ENCODE measurements at regions not wholly inside any gene's neighbourhood (a gene's known extent, or its start where the extent isn't known, plus 50 kb on each side); places are given as distances from the start of the nearest gene placed in this dataset.

- intact Hi-C loops (cut with micrococcal nuclease): no loop called here
- peaks cover 0 to 4% of the 10 kb centered on the region in 2 donors for H3K9me3 ChIP-seq (replicated peaks in 1 of 2; ENCODE audit: control insufficient read depth in 1 of 2, insufficient read depth in 1 of 2, low read length in 2 of 2)
- peaks cover 4 to 16% (median 12%) of the 10 kb centered on the region in 7 donors for H3K9me3 Mint-ChIP-seq
These were observed 198.0 kb downstream of the HINT1 start for GRCh38 chr5:130966990-130967525.

DNA sequence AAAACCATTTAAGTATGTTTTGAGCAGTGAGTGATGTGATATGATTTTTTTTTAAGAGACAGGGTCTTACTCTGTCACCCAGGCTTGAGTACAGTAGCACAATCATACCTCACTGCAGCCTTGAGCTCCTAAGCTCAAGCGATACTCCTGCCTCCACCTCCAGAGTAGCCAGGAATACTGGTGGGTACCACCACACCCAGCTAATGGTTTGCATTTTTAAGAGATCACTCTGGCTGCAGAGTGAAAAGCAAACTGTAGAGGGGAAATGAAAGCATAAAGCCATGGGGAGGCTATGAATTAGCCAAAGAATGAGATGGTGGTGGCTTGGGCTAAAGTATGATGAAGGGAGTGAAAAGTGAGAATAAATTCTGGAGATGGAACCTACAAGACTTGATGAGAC lies 199.1 kb downstream of the HINT1 start:
- Mint-ChIP-seq H3K36me3 (no peaks in the 10 kb centered on the region), H3K9me3 (peaks cover 0 to 12% (median 6%) of the 10 kb centered on the region in 7 donors), H3K27me3 (ENCODE audit: low read depth in 3 of 3) (peaks cover 0 to 2% (median 0%) of the 10 kb centered on the region in 3 donors), H3K4me3 (no peak overlapping the region), H3K27ac (no peak overlapping the region), H3K4me1 (peaks cover 6% of the 10 kb centered on the region)
- Histone ChIP-seq H3K79me2 (ENCODE audit: insufficient read depth, low read length) (no peaks in the 10 kb centered on the region), H3K27ac (ENCODE audit: low read depth in 1 of 2, low read length in 2 of 2) (no peak overlapping the region), H2AFZ (ENCODE audit: insufficient read depth, low read depth, low read length, poor library complexity, severe bottlenecking) (no peak overlapping the region), H3K27me3 (ENCODE audit: control insufficient read depth in 2 of 2, insufficient read depth in 2 of 2, low read length in 2 of 2) (no peaks in the 10 kb centered on the region), H3K4me3 (replicated peaks in 1 of 3; ENCODE audit: low read depth in 2 of 3, low read length in 3 of 3) (no peak overlapping the region), H3K4me1 (ENCODE audit: control insufficient read depth in 1 of 2, insufficient read depth in 2 of 2, low read length in 2 of 2) (peaks cover 2 to 10% of the 10 kb centered on the region in 2 donors), H3K9me3 (replicated peaks in 1 of 2; ENCODE audit: control insufficient read depth in 1 of 2, insufficient read depth in 1 of 2, low read length in 2 of 2) (no peaks in the 10 kb centered on the region), H3K4me2 (replicated peaks; ENCODE audit: extremely low read depth, low read length, poor library complexity, severe bottlenecking) (no peak overlapping the region), H4K20me1 (ENCODE audit: insufficient read depth, low read length) (no peaks in the 10 kb centered on the region), H3K36me3 (replicated peaks in 1 of 2; ENCODE audit: control insufficient read depth in 1 of 2, insufficient read depth in 2 of 2, low read length in 2 of 2) (no peaks in the 10 kb centered on the region), H3K9ac (ENCODE audit: insufficient read depth, low read length, poor library complexity, severe bottlenecking) (no peak overlapping the region)
- no peak for TF ChIP-seq CTCF (IDR thresholded peaks at IDR 0.05)
- no peak for DNase-seq
- intact Hi-C loops (cut with micrococcal nuclease): no loop called here
- no CpG with 5 or more reads among the region's 1 CpG for WGBS (ENCODE audit: insufficient coverage)

More at GRCh38 chr5:130966990-130967525, 198.0 kb downstream of the HINT1 start:
- peak in 2 of 3 donors; percentile 8 to 14 for DNase-seq
- no peaks in the 10 kb centered on the region for H4K20me1 ChIP-seq (ENCODE audit: insufficient read depth, low read length)
- no peaks in the 10 kb centered on the region for H3K36me3 ChIP-seq (replicated peaks in 1 of 2; ENCODE audit: control insufficient read depth in 1 of 2, insufficient read depth in 2 of 2, low read length in 2 of 2)
- WGBS (ENCODE audit: insufficient coverage): no CpG with 5 or more reads among the region's 1 CpG
- H2AFZ ChIP-seq (ENCODE audit: insufficient read depth, low read depth, low read length, poor library complexity, severe bottlenecking): no peak overlapping the region
- H3K4me3 ChIP-seq (replicated peaks in 1 of 3; ENCODE audit: low read depth in 2 of 3, low read length in 3 of 3): no peak overlapping the region
- Mint-ChIP-seq H3K27me3 (ENCODE audit: low read depth in 3 of 3) (peaks cover 0 to 3% (median 0%) of the 10 kb centered on the region in 3 donors), H3K36me3 (no peaks in the 10 kb centered on the region), H3K4me3 (no peak overlapping the region), H3K27ac (no peak overlapping the region), H3K4me1 (peaks cover 6% of the 10 kb centered on the region)
- H3K4me2 ChIP-seq (replicated peaks; ENCODE audit: extremely low read depth, low read length, poor library complexity, severe bottlenecking): peak overlapping the region; percentile 9
- no peaks in the 10 kb centered on the region for H3K27me3 ChIP-seq (ENCODE audit: control insufficient read depth in 2 of 2, insufficient read depth in 2 of 2, low read length in 2 of 2)
- no peaks in the 10 kb centered on the region for H3K79me2 ChIP-seq (ENCODE audit: insufficient read depth, low read length)
- H3K27ac ChIP-seq (ENCODE audit: low read depth in 1 of 2, low read length in 2 of 2): peak overlapping the region in 1 of 2 donors; percentile 7
- TF ChIP-seq CTCF (IDR thresholded peaks at IDR 0.05): no peak
- no peak overlapping the region for H3K9ac ChIP-seq (ENCODE audit: insufficient read depth, low read length, poor library complexity, severe bottlenecking)
- H3K4me1 ChIP-seq (ENCODE audit: control insufficient read depth in 1 of 2, insufficient read depth in 2 of 2, low read length in 2 of 2): peaks cover 2 to 10% of the 10 kb centered on the region in 2 donors
